Epithelial cell of esophagus (primary cell): ENCODE measurements at regions not wholly inside any gene's neighbourhood (a gene's known extent, or its start where the extent isn't known, plus 50 kb on each side); places are given as distances from the start of the nearest gene placed in this dataset.
A peak's percentile ranks its signal among the peaks of the same experiment; 100 is the strongest.

Experiments
- DNase-seq: peaks from one replicate; pipeline ENCODE4 v3.0.0; 2010; ENCODE audit warnings: low read depth
- H3K4me3 ChIP-seq: 2 replicates; pipeline ENCODE4 v1.5.1; 2011; ENCODE audit warnings: mild to moderate bottlenecking, low read length, control low read depth
- CTCF ChIP-seq: IDR thresholded peaks from 2 replicates; pipeline ENCODE4 v1.5.1; 2011; ENCODE audit warnings: low read depth, mild to moderate bottlenecking, low read length, control low read depth, inconsistent platforms; ENCODE audit not compliant: insufficient read depth; ENCODE audit errors: missing control alignments

DNA sequence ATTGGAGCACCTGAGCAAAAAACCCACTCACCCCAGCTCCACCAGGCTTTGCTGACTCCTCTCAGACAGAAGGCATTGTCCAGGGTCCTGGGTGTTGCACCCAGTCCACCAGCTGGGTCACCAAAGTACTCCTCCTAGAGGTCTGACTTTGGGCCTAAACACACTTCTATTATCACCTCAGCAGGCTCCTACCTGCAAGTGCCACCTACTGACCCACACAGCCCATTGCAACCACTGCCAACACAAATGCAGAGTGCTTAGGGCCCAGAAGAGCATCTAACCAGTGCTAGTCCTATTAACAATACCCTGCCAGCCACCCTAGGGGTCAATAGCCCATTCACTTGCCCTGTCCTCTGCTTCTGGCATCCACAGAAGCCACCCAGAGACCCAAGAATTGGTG lies 178.1 kb downstream of the DDX3Y start:
- DNase-seq: peak; percentile 16
- peak; percentile 31 for TF ChIP-seq CTCF
- no peak overlapping the region for H3K4me3 ChIP-seq

GRCh38 chrY:13091575-13091974 lies 186.9 kb downstream of the DDX3Y start:
- DNase-seq: peak; percentile 22
- TF ChIP-seq CTCF: no peak
- H3K4me3 ChIP-seq: no peak overlapping the region

GRCh38 chrY:13092986-13093385 lies 188.3 kb downstream of the DDX3Y start:
- no peak overlapping the region for H3K4me3 ChIP-seq
- TF ChIP-seq CTCF: no peak
- DNase-seq: no peak

DNA sequence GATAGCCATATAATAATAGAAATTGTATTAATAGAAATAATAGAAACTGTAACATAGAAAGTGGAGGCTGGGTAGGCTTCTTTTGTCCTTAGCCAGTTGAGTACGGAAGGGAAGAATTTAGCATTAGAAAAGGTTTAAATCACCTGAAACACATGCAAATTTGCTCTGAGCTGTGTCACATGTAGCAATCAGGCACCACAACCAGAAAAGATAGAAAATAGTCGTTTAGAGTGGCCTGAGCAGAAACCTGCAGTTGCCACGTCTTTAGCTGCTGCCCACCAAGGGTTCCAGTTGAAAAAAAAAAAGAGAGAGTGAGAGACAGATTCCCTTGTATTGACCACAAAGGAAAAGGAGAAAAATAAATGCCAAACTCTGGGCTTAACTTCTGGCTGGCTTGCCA lies 188.8 kb downstream of the DDX3Y start:
- no peak for TF ChIP-seq CTCF
- DNase-seq: no peak
- no peak overlapping the region for H3K4me3 ChIP-seq

- no peak for DNase-seq
- TF ChIP-seq CTCF: no peak
- H3K4me3 ChIP-seq: no peak overlapping the region
Observed at GRCh38 chrY:13094411-13094810, 189.7 kb downstream of the DDX3Y start.

DNA sequence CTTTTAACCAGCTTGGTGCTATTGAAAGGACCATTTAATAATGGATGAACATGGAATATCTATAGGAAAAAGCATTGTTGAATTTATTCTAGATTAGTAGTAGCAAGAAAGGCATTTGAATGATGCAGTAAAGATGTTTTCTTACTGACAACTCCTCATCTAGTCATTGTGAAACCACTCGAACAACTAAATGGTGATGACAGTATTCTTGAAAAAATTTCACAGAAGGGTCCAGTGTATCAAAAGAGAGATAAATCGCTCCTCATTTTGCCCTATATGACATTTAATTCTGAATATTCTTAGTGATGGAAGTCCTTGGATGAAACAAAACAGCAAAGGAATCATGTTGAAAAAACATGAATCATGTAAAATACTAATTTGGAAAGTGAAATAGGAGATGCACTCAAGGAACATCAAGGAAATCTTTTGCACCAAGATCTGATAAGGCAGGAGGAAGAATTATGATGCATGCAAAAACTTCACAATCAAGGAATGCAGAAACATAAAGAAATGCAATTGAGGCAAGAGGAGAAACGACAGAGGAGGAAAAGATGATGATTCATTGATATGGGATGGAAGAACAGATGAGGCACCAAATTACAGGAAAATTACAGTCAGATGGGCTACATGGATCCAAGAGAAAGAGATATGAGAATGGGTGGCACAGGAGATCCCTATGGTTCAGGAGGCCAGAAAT lies 190.4 kb downstream of the DDX3Y start:
- no peak for DNase-seq
- TF ChIP-seq CTCF: no peak
- no peak overlapping the region for H3K4me3 ChIP-seq

- no peak for TF ChIP-seq CTCF
- DNase-seq: no peak
Observed at GRCh38 chrY:13126881-13127456, 222.3 kb downstream of the DDX3Y start.

More at GRCh38 chrY:13126881-13127456, 222.3 kb downstream of the DDX3Y start:
- no peak overlapping the region for H3K4me3 ChIP-seq
